Tibial nerve (tissue), 4 donors: ENCODE measurements at regions not wholly inside any gene's neighbourhood (a gene's known extent, or its start where the extent isn't known, plus 50 kb on each side); places are given as distances from the start of the nearest gene placed in this dataset.

Experiments used
- DNase-seq, 2 donors: peaks; one replicate each; pipeline ENCODE4 v3.0.0-alpha.2; 2019; ENCODE audit warnings: low spot score in 2 of 2
- H3K27ac ChIP-seq, 4 donors: fragments of 200-600 bp; sonication (generic) in 3 of 4; one replicate each; pipeline ENCODE4 v1.5.1; 2017 to 2019; ENCODE audit warnings: mild to moderate bottlenecking in 1 of 4
- H3K27me3 ChIP-seq, 2 donors: fragments of 200-600 bp; sonication (generic) in 1 of 2; one replicate each; pipeline versions ENCODE4 v1.5.1 to v1.6.0; 2017 to 2019
- H3K36me3 ChIP-seq, 3 donors: fragments of 200-600 bp; sonication (generic); one replicate each; pipeline ENCODE4 v1.5.1; 2018 to 2019
- H3K4me1 ChIP-seq, 4 donors: fragments of 200-600 bp; sonication (generic) in 3 of 4; one replicate each; pipeline ENCODE4 v1.5.1; 2017 to 2019
- H3K4me3 ChIP-seq, 4 donors: fragments of 200-600 bp; sonication (generic) in 3 of 4; one replicate each; pipeline ENCODE4 v1.5.1; 2017 to 2019; ENCODE audit warnings: mild to moderate bottlenecking in 1 of 4, moderate library complexity in 1 of 4
- H3K9me3 ChIP-seq, 4 donors: fragments of 200-600 bp; sonication (generic) in 3 of 4; one replicate each; pipeline ENCODE4 v1.5.1; 2017 to 2019
- CTCF ChIP-seq, 5 experiments: fragments of 200-600 bp in 3 of 5; fragments of 450-650 bp in 2 of 5; sonication (generic) in 3 of 5; IDR thresholded peaks; one replicate each; pipeline ENCODE4 v1.5.1; 2016 to 2019; ENCODE audit warnings: antibody characterized with exemption in 5 of 5, mild to moderate bottlenecking in 3 of 5, moderate library complexity in 2 of 5
- EP300 ChIP-seq, 2 donors: sonication (generic); formaldehyde crosslinking; IDR thresholded peaks; one replicate each; pipeline ENCODE4 v1.6.1; 2017; ENCODE audit warnings: antibody characterized with exemption in 2 of 2, mild to moderate bottlenecking in 1 of 2
- POLR2A ChIP-seq, 2 donors: fragments of 450-650 bp; IDR thresholded peaks; one replicate each; pipeline ENCODE4 v1.6.1; 2017; ENCODE audit warnings: antibody characterized with exemption in 2 of 2, mild to moderate bottlenecking in 2 of 2, moderate library complexity in 2 of 2
- WGBS, 2 donors: methylation state at CpG; one replicate each; pipeline ENCODE4 v1.1.5; 2018; 5-methylcytosine and 5-hydroxymethylcytosine counted together

- Histone ChIP-seq H3K9me3 (no peaks in the 10 kb centered on the region), H3K27ac (no peak overlapping the region), H3K27me3 (no peaks in the 10 kb centered on the region), H3K4me3 (no peak overlapping the region), H3K4me1 (no peaks in the 10 kb centered on the region), H3K36me3 (no peaks in the 10 kb centered on the region)
- DNase-seq: no peak
- 63 to 81% methylated on average over 5 of the region's 5 CpGs for WGBS, 2 donors
- no peak for TF ChIP-seq CTCF (IDR thresholded peaks at IDR 0.05)
Observed at GRCh38 chr19:29378543-29379080, 147.2 kb upstream of the VSTM2B start.

GRCh38 chr19:29379257-29380021 lies 146.4 kb upstream of the VSTM2B start:
- H3K4me1 ChIP-seq: no peaks in the 10 kb centered on the region
- no peak overlapping the region for H3K4me3 ChIP-seq
- no peak overlapping the region for H3K27ac ChIP-seq
- WGBS, 2 donors: 51% methylated on average over 13 of the region's 13 CpGs
- TF ChIP-seq EP300 (IDR thresholded peaks at IDR 0.05) (no peak), POLR2A (IDR thresholded peaks at IDR 0.05) (no peak), CTCF (IDR thresholded peaks at IDR 0.05) (no peak)
- no peaks in the 10 kb centered on the region for H3K9me3 ChIP-seq
- no peaks in the 10 kb centered on the region for H3K27me3 ChIP-seq
- DNase-seq: peak in 1 of 2 donors; percentile 0
- no peaks in the 10 kb centered on the region for H3K36me3 ChIP-seq

- Histone ChIP-seq H3K9me3 (no peaks in the 10 kb centered on the region), H3K27ac (no peak overlapping the region), H3K4me1 (no peaks in the 10 kb centered on the region), H3K4me3 (no peak overlapping the region), H3K27me3 (no peaks in the 10 kb centered on the region), H3K36me3 (no peaks in the 10 kb centered on the region)
- WGBS, 2 donors: 80 to 86% methylated on average over 5 of the region's 5 CpGs
- no peak for DNase-seq
- no peak for TF ChIP-seq POLR2A (IDR thresholded peaks at IDR 0.05)
- TF ChIP-seq EP300 (IDR thresholded peaks at IDR 0.05): no peak
- no peak for TF ChIP-seq CTCF (IDR thresholded peaks at IDR 0.05)
Observed at GRCh38 chr19:29380581-29380980, 145.2 kb upstream of the VSTM2B start.

GRCh38 chr19:29381353-29382203 lies 144.2 kb upstream of the VSTM2B start:
- Histone ChIP-seq H3K27ac (no peak overlapping the region), H3K4me1 (no peaks in the 10 kb centered on the region), H3K36me3 (no peaks in the 10 kb centered on the region), H3K27me3 (no peaks in the 10 kb centered on the region), H3K4me3 (no peak overlapping the region), H3K9me3 (no peaks in the 10 kb centered on the region)
- 82 to 87% methylated on average over 17 of the region's 17 CpGs for WGBS, 2 donors
- no peak for TF ChIP-seq POLR2A (IDR thresholded peaks at IDR 0.05)
- TF ChIP-seq EP300 (IDR thresholded peaks at IDR 0.05): no peak
- no peak for TF ChIP-seq CTCF (IDR thresholded peaks at IDR 0.05)
- no peak for DNase-seq

GRCh38 chr19:29383696-29384095 lies 142.1 kb upstream of the VSTM2B start:
- no peaks in the 10 kb centered on the region for H3K9me3 ChIP-seq
- no peak overlapping the region for H3K27ac ChIP-seq
- no peak overlapping the region for H3K4me3 ChIP-seq
- TF ChIP-seq POLR2A (IDR thresholded peaks at IDR 0.05) (no peak), CTCF (IDR thresholded peaks at IDR 0.05) (no peak), EP300 (IDR thresholded peaks at IDR 0.05) (no peak)
- no peaks in the 10 kb centered on the region for H3K4me1 ChIP-seq
- no peaks in the 10 kb centered on the region for H3K27me3 ChIP-seq
- DNase-seq: no peak
- no peaks in the 10 kb centered on the region for H3K36me3 ChIP-seq
- 76 to 82% methylated on average over 6 of the region's 6 CpGs for WGBS, 2 donors
